C4-2B (cell line): ENCODE measurements at regions not wholly inside any gene's neighbourhood (a gene's known extent, or its start where the extent isn't known, plus 50 kb on each side); places are given as distances from the start of the nearest gene placed in this dataset.

Experiments used
- CTCF ChIP-seq: fragments of 450-650 bp; conservative IDR thresholded peaks from 2 replicates; pipeline ENCODE4 v1.5.1; 2017; ENCODE audit warnings: mild to moderate bottlenecking
- ZFX ChIP-seq: fragments of 450-650 bp; IDR thresholded peaks from 2 replicates; pipeline ENCODE4 v1.6.1; 2017

GRCh38 chr6:91708534-91708933 is 1121.7 kb upstream of the MAP3K7 start:
- TF ChIP-seq CTCF (no peak), ZFX (no peak)
